HL-60 (cell line): ENCODE measurements at regions not wholly inside any gene's neighbourhood (a gene's known extent, or its start where the extent isn't known, plus 50 kb on each side); places are given as distances from the start of the nearest gene placed in this dataset.

Experiments
- GABPA ChIP-seq: IDR thresholded peaks from 2 replicates; pipeline ENCODE4 v1.6.1; 2012; ENCODE audit warnings: low read depth
- POLR2AphosphoS5 ChIP-seq: IDR thresholded peaks from 2 replicates; pipeline ENCODE4 v1.6.1; 2012; ENCODE audit warnings: low read depth
- TF ChIP-seq, protein P1 (sequence below): IDR thresholded peaks from one replicate; pipeline ENCODE4 v1.5.1; 2011; ENCODE audit warnings: low read length, control low read depth, inconsistent platforms; ENCODE audit not compliant: insufficient read depth
- TF ChIP-seq, protein P2 (sequence below): IDR thresholded peaks from 2 replicates; pipeline ENCODE4 v1.6.1; 2012; ENCODE audit warnings: low read depth; ENCODE audit not compliant: insufficient replicate concordance

DNA sequence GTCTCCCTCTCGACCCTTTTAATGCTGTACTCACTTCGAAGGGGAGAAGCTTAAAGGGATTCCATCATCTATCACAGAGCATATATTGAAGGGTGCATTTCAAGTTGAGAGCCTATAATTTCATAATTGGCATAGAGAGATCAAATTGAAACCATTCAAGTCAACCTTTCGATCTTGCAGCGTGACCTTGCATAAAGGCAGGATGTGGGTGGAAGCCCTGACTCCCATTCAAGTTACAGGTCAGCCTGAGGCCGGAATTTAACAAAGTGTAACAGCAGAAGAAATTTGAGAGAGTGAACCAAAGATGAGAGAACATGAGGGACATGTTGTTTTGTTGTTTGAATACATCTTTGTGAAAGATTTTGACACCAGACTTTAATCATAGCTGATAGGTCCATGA lies 195.3 kb upstream of the TPK1 start:
- TF ChIP-seq POLR2AphosphoS5 (no peak), GABPA (no peak)
- TF ChIP-seq, protein P1, sequence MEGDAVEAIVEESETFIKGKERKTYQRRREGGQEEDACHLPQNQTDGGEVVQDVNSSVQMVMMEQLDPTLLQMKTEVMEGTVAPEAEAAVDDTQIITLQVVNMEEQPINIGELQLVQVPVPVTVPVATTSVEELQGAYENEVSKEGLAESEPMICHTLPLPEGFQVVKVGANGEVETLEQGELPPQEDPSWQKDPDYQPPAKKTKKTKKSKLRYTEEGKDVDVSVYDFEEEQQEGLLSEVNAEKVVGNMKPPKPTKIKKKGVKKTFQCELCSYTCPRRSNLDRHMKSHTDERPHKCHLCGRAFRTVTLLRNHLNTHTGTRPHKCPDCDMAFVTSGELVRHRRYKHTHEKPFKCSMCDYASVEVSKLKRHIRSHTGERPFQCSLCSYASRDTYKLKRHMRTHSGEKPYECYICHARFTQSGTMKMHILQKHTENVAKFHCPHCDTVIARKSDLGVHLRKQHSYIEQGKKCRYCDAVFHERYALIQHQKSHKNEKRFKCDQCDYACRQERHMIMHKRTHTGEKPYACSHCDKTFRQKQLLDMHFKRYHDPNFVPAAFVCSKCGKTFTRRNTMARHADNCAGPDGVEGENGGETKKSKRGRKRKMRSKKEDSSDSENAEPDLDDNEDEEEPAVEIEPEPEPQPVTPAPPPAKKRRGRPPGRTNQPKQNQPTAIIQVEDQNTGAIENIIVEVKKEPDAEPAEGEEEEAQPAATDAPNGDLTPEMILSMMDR = no peak
- TF ChIP-seq, protein P2, sequence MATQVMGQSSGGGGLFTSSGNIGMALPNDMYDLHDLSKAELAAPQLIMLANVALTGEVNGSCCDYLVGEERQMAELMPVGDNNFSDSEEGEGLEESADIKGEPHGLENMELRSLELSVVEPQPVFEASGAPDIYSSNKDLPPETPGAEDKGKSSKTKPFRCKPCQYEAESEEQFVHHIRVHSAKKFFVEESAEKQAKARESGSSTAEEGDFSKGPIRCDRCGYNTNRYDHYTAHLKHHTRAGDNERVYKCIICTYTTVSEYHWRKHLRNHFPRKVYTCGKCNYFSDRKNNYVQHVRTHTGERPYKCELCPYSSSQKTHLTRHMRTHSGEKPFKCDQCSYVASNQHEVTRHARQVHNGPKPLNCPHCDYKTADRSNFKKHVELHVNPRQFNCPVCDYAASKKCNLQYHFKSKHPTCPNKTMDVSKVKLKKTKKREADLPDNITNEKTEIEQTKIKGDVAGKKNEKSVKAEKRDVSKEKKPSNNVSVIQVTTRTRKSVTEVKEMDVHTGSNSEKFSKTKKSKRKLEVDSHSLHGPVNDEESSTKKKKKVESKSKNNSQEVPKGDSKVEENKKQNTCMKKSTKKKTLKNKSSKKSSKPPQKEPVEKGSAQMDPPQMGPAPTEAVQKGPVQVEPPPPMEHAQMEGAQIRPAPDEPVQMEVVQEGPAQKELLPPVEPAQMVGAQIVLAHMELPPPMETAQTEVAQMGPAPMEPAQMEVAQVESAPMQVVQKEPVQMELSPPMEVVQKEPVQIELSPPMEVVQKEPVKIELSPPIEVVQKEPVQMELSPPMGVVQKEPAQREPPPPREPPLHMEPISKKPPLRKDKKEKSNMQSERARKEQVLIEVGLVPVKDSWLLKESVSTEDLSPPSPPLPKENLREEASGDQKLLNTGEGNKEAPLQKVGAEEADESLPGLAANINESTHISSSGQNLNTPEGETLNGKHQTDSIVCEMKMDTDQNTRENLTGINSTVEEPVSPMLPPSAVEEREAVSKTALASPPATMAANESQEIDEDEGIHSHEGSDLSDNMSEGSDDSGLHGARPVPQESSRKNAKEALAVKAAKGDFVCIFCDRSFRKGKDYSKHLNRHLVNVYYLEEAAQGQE = no peak
